ENCODE measurements at regions not wholly inside any gene's neighbourhood (a gene's known extent, or its start where the extent isn't known, plus 50 kb on each side); places are given as distances from the start of the nearest gene placed in this dataset.

DNA sequence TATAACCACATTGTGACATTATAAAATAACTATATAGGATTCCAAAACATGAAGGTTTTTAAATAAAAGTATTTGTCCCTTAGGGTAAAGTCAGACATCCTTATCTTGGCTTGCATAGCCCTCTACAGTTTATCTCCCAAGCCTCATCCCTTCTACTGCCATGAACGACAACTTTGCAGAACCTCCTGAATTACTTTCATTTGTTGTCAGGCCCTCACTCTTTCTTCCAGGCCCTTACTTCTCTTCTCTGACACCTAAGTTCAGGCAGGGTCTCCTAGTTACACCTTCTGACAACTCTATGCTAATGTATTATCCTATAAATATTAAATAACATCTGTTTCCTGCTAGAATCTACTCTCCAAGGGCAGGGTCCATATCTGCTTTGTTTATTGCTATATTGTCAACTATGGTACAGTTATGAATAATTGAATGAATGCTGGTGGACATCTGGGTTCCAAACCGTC lies 115.7 kb upstream of the MDM1 start:
- no peak overlapping the region for H3K27ac ChIP-seq
- intact Hi-C loops (cut with DNase I), result no loop called here
- H3K4me1 ChIP-seq, result peaks cover 5 to 21% (median 10%) of the 10 kb centered on the region in 3 donors
- TF ChIP-seq, protein P1, sequence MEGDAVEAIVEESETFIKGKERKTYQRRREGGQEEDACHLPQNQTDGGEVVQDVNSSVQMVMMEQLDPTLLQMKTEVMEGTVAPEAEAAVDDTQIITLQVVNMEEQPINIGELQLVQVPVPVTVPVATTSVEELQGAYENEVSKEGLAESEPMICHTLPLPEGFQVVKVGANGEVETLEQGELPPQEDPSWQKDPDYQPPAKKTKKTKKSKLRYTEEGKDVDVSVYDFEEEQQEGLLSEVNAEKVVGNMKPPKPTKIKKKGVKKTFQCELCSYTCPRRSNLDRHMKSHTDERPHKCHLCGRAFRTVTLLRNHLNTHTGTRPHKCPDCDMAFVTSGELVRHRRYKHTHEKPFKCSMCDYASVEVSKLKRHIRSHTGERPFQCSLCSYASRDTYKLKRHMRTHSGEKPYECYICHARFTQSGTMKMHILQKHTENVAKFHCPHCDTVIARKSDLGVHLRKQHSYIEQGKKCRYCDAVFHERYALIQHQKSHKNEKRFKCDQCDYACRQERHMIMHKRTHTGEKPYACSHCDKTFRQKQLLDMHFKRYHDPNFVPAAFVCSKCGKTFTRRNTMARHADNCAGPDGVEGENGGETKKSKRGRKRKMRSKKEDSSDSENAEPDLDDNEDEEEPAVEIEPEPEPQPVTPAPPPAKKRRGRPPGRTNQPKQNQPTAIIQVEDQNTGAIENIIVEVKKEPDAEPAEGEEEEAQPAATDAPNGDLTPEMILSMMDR (IDR thresholded peaks at IDR 0.05), result no peak
- no peak for TF ChIP-seq POLR2A (IDR thresholded peaks at IDR 0.05)
- H3K9me3 ChIP-seq, result peaks cover 0 to 3% (median 0%) of the 10 kb centered on the region in 3 donors
- DNase-seq, result no peak
- no peaks in the 10 kb centered on the region for H3K27me3 ChIP-seq
- no peaks in the 10 kb centered on the region for H3K36me3 ChIP-seq
- WGBS, 2 donors, result 58 to 66% methylated on average over 2 of the region's 2 CpGs
- no peak overlapping the region for H3K4me3 ChIP-seq

DNA sequence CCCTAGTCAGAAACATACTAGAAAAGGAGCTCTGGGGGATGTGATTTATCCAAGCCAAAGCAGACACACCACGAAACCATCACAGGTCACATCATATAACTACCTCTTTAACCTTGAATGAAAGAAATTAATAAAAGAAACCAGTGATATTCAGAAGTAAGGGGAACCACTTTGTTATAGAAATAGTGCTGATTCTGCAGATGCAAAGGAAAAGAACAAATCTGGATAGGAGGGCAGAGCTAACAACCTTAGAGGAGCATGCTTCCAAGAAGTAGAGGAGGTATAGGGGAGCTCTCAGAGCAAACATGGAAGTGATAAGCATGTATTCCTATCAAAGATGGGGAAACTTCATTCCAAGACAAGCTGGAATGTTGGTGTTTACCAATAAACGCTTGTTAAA lies 117.0 kb upstream of the MDM1 start:
- TF ChIP-seq, protein P1 (IDR thresholded peaks at IDR 0.05), result no peak
- no peak for TF ChIP-seq POLR2A (IDR thresholded peaks at IDR 0.05)
- Histone ChIP-seq H3K4me3 (no peak overlapping the region), H3K36me3 (no peaks in the 10 kb centered on the region), H3K9me3 (peaks cover 0 to 3% (median 0%) of the 10 kb centered on the region in 3 donors), H3K27ac (no peak overlapping the region), H3K27me3 (no peaks in the 10 kb centered on the region), H3K4me1 (peaks cover 5 to 21% (median 10%) of the 10 kb centered on the region in 3 donors)
- WGBS, 2 donors, result 88 to 96% methylated on average over 2 of the region's 2 CpGs
- intact Hi-C loops (cut with DNase I), result no loop called here
- no peak for DNase-seq

DNA sequence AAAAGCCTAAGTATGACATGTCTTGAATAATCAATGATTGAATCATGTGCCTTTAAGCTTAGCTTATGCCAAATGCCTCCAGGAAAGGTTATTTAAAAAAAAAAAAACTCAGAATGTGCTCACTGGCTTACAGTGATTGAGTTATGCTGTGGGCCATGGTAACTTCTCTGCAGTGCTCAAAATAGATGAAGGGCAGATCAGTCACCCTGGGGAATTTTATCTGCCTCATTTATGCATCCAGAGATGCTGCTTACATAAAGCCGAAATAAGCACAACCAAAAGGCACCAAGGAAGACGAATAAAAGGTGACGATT lies 118.7 kb upstream of the MDM1 start:
- TF ChIP-seq POLR2A (IDR thresholded peaks at IDR 0.05), result no peak
- TF ChIP-seq, protein P1 (IDR thresholded peaks at IDR 0.05), result no peak
- Histone ChIP-seq H3K4me3 (peak overlapping the region in 1 of 4 donors; percentile 44), H3K27ac (peak overlapping the region in 2 of 4 donors; percentile 47 to 72), H3K4me1 (peaks cover 5 to 21% (median 17%) of the 10 kb centered on the region in 3 donors), H3K9me3 (no peaks in the 10 kb centered on the region), H3K36me3 (no peaks in the 10 kb centered on the region), H3K27me3 (no peaks in the 10 kb centered on the region)
- intact Hi-C loops (cut with DNase I), result no loop called here
- DNase-seq, result no peak
- WGBS, 2 donors, result 55 to 57% methylated on average over 3 of the region's 3 CpGs

DNA sequence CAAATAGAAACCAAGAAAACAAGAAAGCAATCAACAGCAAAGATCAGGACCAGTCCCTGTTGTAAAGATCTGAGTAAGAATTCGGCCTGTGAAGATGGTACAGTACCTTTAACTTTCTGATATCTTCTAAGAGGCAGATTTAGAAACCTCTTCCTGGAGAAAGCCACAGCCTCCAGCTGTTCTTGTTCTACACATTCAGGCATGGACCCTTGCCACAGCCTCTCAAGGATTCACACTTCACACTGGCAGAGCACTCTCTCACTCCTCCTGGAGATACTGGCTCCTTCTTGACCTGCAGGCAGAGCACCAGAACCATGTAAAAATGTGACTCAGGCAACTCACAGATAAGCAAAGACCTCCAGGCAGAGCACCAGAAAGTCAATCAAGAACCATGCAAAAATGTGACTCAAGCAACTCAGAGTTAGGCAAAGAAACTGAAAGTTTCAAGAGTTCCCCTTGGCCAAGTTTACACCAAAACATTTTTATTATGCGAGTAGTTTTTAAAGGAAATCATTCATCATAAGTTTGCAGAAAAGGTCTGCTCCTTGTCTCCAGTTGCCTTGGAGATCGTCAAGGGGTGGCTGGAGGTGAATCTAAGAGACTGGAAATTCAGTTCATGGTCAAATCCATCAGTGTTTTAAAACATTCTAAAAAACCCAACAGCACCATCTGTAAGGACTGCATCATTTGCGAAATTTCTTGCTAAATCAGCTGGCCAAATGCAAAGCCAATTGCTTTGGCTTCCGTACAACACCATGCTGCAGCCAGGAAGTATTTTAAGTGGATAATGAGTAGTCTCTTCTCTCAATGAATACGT lies 119.3 kb upstream of the MDM1 start:
- intact Hi-C loops (cut with DNase I), result no loop called here
- Histone ChIP-seq H3K27ac (peak overlapping the region in 2 of 4 donors; percentile 47 to 72), H3K4me1 (peaks cover 5 to 21% (median 17%) of the 10 kb centered on the region in 3 donors), H3K36me3 (no peaks in the 10 kb centered on the region), H3K9me3 (no peaks in the 10 kb centered on the region), H3K27me3 (no peaks in the 10 kb centered on the region), H3K4me3 (peak overlapping the region in 1 of 4 donors; percentile 44)
- no peak for DNase-seq
- 12 to 24% methylated on average over 6 of the region's 6 CpGs for WGBS, 2 donors
- peak in 1 of 4 donors; percentile 22 for TF ChIP-seq POLR2A (IDR thresholded peaks at IDR 0.05)
- TF ChIP-seq, protein P1 (IDR thresholded peaks at IDR 0.05), result no peak

DNA sequence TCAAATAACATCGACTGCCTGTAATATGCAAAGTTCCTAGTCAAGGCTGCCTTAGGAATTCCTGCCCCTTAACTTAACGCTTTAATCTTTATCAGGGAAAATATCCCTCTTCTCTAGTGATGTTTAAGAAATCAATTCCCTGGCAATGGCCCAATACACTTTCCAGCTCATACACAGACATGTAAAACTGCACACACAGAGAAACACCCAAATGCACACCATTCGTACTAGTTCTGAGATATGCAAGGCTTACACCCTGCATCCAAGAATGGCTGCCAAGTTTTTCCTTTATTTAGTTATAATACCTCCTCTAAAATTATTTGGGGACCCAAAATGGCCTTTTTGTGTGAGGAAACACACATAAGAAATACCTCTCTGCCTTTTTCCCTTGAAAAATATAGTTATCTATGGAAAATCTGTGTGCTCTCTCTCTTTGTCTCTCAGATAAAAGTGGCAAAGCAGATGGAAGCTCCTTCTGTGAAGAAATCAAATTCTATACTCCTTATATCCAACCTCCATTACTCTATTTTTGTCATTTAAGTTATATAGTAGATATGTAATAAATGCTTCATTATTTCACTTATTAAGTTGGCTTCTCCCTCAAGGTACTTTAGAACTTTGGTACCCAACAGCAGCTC lies 120.0 kb upstream of the MDM1 start:
- H3K4me3 ChIP-seq, result peak overlapping the region in 1 of 4 donors; percentile 44
- no peaks in the 10 kb centered on the region for H3K9me3 ChIP-seq
- peaks cover 5 to 21% (median 17%) of the 10 kb centered on the region in 3 donors for H3K4me1 ChIP-seq
- intact Hi-C loops (cut with DNase I), result no loop called here
- H3K27ac ChIP-seq, result peak overlapping the region in 2 of 4 donors; percentile 47 to 72
- H3K27me3 ChIP-seq, result no peaks in the 10 kb centered on the region
- no peak for TF ChIP-seq POLR2A (IDR thresholded peaks at IDR 0.05)
- TF ChIP-seq, protein P1 (IDR thresholded peaks at IDR 0.05), result no peak
- no peak for DNase-seq
- 27 to 35% methylated on average over 3 of the region's 3 CpGs for WGBS, 2 donors
- no peaks in the 10 kb centered on the region for H3K36me3 ChIP-seq
